IPS DF 6.9 (cell line): ENCODE measurements at regions not wholly inside any gene's neighbourhood (a gene's known extent, or its start where the extent isn't known, plus 50 kb on each side); places are given as distances from the start of the nearest gene placed in this dataset.

Experiments used
- DNase-seq: peaks from one replicate; pipeline ENCODE4 v3.0.0-alpha.2; 2013; ENCODE audit warnings: low read depth, low spot score
- H3K27ac ChIP-seq: one replicate; pipeline ENCODE4 v1.5.1; 2013; ENCODE audit warnings: low read length, control low read depth
- H3K27me3 ChIP-seq: 2 replicates; pipeline ENCODE4 v1.6.1; 2013; ENCODE audit warnings: mild to moderate bottlenecking, low read length; ENCODE audit not compliant: control insufficient read depth, insufficient read depth
- H3K36me3 ChIP-seq: 2 replicates; pipeline ENCODE4 v1.6.1; 2013; ENCODE audit warnings: low read length; ENCODE audit not compliant: control insufficient read depth, insufficient read depth
- H3K4me1 ChIP-seq: 2 replicates; pipeline ENCODE4 v1.6.1; 2013; ENCODE audit warnings: low read length; ENCODE audit not compliant: control insufficient read depth, insufficient read depth
- H3K4me3 ChIP-seq: 2 replicates; pipeline ENCODE4 v1.5.1; 2013; ENCODE audit warnings: mild to moderate bottlenecking, low read length
- H3K9me3 ChIP-seq: 2 replicates; pipeline ENCODE4 v1.6.1; 2013; ENCODE audit warnings: low read length, inconsistent platforms; ENCODE audit not compliant: control insufficient read depth, insufficient read depth
- WGBS: extraction: QIAGEN DNeasy Blood & Tissue Kit; methylation state at CpG from one replicate; pipeline ENCODE4 v1.1.7; 2013; ENCODE audit warnings: mixed read lengths, missing lambda C conversion rate; ENCODE audit not compliant: insufficient read length, insufficient coverage; 5-methylcytosine and 5-hydroxymethylcytosine counted together

- no peaks in the 10 kb centered on the region; the same call in 1 of the 2 replicates for H3K9me3 ChIP-seq
- no peaks in the 10 kb centered on the region for H3K4me1 ChIP-seq
- no peak for DNase-seq
- no peaks in the 10 kb centered on the region for H3K36me3 ChIP-seq
- H3K27ac ChIP-seq: no peak overlapping the region
- WGBS: no CpG with 5 or more reads among the region's 1 CpG
- H3K4me3 ChIP-seq: no peak overlapping the region
- H3K27me3 ChIP-seq: no peaks in the 10 kb centered on the region
Measured at GRCh38 chr7:96638669-96639068, 71.0 kb downstream of the SEM1 start.

- Histone ChIP-seq H3K9me3 (no peaks in the 10 kb centered on the region; the same call in 1 of the 2 replicates), H3K27ac (no peak overlapping the region), H3K4me3 (no peak overlapping the region), H3K4me1 (no peaks in the 10 kb centered on the region), H3K36me3 (no peaks in the 10 kb centered on the region), H3K27me3 (no peaks in the 10 kb centered on the region)
- DNase-seq: no peak
Measured at GRCh38 chr7:96637522-96637921, 72.1 kb downstream of the SEM1 start.

DNA sequence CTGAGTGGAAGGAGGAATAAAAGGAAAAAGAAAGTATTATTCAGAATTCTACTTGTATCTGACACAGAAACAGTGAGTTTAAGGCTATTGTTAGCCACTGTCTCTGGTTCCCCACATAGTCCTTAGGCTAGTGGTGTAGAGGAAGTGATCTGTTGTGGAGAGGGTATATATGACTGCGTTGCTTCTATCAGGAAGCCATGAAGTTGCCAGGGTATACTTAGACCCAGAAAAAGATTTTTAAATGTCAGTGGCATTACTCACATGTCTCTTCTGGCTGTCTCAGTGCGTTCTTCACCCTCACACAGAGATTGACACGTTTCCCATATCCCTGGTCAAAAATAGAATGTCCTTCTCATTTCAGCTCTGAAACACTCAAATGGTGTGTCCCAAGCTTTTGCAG lies 72.7 kb downstream of the SEM1 start:
- WGBS: no CpG with 5 or more reads among the region's 3 CpGs
- Histone ChIP-seq H3K4me1 (no peaks in the 10 kb centered on the region), H3K27ac (no peak overlapping the region), H3K9me3 (no peaks in the 10 kb centered on the region; the same call in 1 of the 2 replicates), H3K4me3 (no peak overlapping the region), H3K36me3 (no peaks in the 10 kb centered on the region), H3K27me3 (no peaks in the 10 kb centered on the region)
- no peak for DNase-seq

DNA sequence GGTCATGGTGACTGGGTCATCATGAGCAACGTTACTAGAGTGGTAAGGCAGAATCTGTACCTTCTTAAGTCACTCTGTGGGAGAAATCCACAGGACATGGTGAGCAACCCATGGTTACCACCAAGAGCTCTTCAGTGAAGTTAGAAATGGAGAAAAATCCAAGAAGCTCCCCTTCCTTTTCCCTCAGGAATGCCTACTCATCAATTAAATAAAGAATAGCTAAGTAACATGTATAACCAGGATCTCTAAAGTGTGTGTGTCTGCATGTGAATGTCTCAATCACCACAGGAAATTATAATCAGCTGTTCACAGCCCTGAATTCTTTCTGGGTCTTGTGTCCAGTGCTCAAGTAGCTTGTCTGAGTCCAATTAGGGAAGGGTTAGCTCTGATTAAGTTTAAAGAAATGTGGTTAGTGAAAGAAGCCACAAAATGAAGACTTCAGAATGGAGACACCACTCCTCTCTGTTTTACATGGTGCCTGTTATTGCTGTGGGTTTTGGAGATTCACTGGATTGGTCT lies 73.2 kb downstream of the SEM1 start:
- no peak overlapping the region for H3K4me3 ChIP-seq
- no peaks in the 10 kb centered on the region for H3K4me1 ChIP-seq
- no peaks in the 10 kb centered on the region for H3K36me3 ChIP-seq
- WGBS: no CpG with 5 or more reads among the region's 1 CpG
- H3K9me3 ChIP-seq: no peaks in the 10 kb centered on the region; the same call in 1 of the 2 replicates
- DNase-seq: no peak
- H3K27ac ChIP-seq: no peak overlapping the region
- no peaks in the 10 kb centered on the region for H3K27me3 ChIP-seq

GRCh38 chr7:96629884-96630283 lies 79.8 kb downstream of the SEM1 start:
- Histone ChIP-seq H3K4me1 (no peaks in the 10 kb centered on the region), H3K4me3 (no peak overlapping the region), H3K27me3 (no peaks in the 10 kb centered on the region), H3K27ac (no peak overlapping the region), H3K36me3 (no peaks in the 10 kb centered on the region), H3K9me3 (no peaks in the 10 kb centered on the region)
- DNase-seq: no peak
- no CpG with 5 or more reads among the region's 2 CpGs for WGBS

DNA sequence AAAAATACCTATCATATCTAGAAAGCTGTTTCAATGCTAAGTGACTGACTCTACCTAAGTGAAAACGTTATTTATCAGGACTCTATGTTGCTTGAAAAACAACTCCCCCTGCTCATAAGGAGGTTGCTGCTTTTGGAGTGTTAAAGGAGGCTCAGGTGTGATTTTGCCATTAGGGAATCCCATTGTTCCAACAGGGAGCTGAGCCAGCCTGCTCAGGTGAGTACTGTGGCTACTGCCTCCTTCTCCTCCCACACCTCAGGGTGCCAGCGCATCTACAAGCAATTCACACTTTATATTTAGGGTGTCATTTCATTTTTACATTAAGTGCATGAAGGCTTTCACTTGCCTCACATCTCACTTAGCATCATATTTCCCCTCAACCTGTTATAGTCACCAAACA lies 84.7 kb downstream of the SEM1 start:
- Histone ChIP-seq H3K4me1 (no peaks in the 10 kb centered on the region), H3K4me3 (no peak overlapping the region)
- no CpG with 5 or more reads among the region's 2 CpGs for WGBS

DNA sequence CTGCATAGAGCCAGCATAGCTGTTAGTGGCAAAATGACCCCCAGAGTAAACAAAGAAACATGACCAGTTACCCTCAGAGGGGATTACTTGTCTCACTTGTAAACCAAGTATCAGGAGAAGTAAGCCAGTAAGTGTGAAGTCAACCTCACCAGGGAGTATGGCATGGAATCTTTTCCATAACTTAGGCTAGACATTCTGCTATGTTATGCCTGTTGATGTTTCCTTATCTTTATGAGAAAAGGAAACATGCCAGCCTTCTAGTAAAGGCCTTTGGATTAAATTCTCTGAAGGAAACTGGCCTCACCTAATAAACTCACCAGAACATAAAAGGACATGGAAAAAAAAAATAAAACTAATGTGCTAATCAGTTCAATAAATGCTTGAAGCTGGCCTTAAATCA lies 87.7 kb downstream of the SEM1 start:
- Histone ChIP-seq H3K4me1 (no peaks in the 10 kb centered on the region), H3K4me3 (no peak overlapping the region), H3K36me3 (no peaks in the 10 kb centered on the region), H3K27me3 (no peaks in the 10 kb centered on the region), H3K9me3 (no peaks in the 10 kb centered on the region), H3K27ac (no peak overlapping the region)
- DNase-seq: no peak

More for the DNA sequence above, 84.7 kb downstream of the SEM1 start:
- H3K36me3 ChIP-seq: no peaks in the 10 kb centered on the region
- H3K27me3 ChIP-seq: no peaks in the 10 kb centered on the region
- no peak for DNase-seq
- no peak overlapping the region for H3K27ac ChIP-seq
- no peaks in the 10 kb centered on the region for H3K9me3 ChIP-seq

DNA sequence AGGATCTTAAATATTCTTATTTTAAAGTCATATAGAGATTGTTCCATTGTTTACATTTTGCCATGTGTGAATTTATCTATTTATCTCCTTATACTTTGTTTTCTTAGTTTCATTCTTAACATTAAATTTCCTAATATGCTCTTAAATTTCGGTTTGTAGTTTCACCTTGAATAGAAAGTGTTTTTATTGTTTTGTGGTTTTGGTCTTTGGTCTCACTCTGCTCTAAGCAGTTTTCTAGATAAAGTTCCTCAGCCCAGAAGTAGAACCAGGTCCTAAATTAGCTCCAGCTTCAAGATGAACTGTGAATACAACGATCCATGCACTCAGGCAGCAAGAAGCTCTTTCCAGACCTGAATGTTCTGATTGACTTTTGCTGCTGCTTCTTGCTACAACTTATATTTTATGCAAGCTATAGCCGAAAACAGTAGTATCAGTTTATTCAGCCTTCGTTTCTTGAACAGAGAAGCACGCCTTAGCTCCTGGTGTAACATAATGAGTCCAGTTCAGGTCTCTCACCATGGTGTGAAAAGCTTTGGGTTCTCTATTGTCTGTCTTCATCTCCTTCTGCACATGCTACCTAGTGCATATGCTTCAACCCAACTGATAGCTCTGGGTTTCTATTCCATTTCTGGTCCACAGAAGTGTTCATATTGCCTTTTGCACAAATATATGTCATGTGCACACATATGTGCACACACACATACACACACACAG lies 95.3 kb downstream of the SEM1 start:
- no peak for DNase-seq

GRCh38 chr7:96612034-96612433 lies 97.6 kb downstream of the SEM1 start:
- Histone ChIP-seq H3K4me3 (no peak overlapping the region), H3K36me3 (no peaks in the 10 kb centered on the region), H3K4me1 (no peaks in the 10 kb centered on the region), H3K27ac (no peak overlapping the region), H3K9me3 (no peaks in the 10 kb centered on the region), H3K27me3 (no peaks in the 10 kb centered on the region)
- WGBS: no CpG with 5 or more reads among the region's 1 CpG
- DNase-seq: no peak

More for the DNA sequence above, 95.3 kb downstream of the SEM1 start:
- H3K4me3 ChIP-seq: no peak overlapping the region
- no peaks in the 10 kb centered on the region for H3K27me3 ChIP-seq
- no peaks in the 10 kb centered on the region for H3K4me1 ChIP-seq
- no peaks in the 10 kb centered on the region for H3K36me3 ChIP-seq
- WGBS: no CpG with 5 or more reads among the region's 5 CpGs
- H3K9me3 ChIP-seq: no peaks in the 10 kb centered on the region
- no peak overlapping the region for H3K27ac ChIP-seq

GRCh38 chr7:96605045-96605716 lies 104.5 kb downstream of the SEM1 start:
- Histone ChIP-seq H3K36me3 (no peaks in the 10 kb centered on the region), H3K27ac (no peak overlapping the region), H3K9me3 (no peaks in the 10 kb centered on the region), H3K4me3 (no peak overlapping the region), H3K4me1 (no peaks in the 10 kb centered on the region), H3K27me3 (no peaks in the 10 kb centered on the region)
- DNase-seq: no peak
- no CpG with 5 or more reads among the region's 2 CpGs for WGBS
